ENCODE measurements at regions not wholly inside any gene's neighbourhood (a gene's known extent, or its start where the extent isn't known, plus 50 kb on each side); places are given as distances from the start of the nearest gene placed in this dataset.

- Histone ChIP-seq H3K4me3 (ENCODE audit: low read length) (no peak overlapping the region), H3F3A (ENCODE audit: control insufficient read depth, insufficient read depth) (no peaks in the 10 kb centered on the region), H3K9me2 (replicated peaks; ENCODE audit: control insufficient read depth, low read length) (no peaks in the 10 kb centered on the region), H3K27me3 (ENCODE audit: control insufficient read depth, low read length) (peaks cover 4% of the 10 kb centered on the region; the same call in 1 of the 2 replicates), H3K4me2 (ENCODE audit: low read length) (no peak overlapping the region), H3K4me1 (ENCODE audit: control insufficient read depth, low read length) (peaks cover 21% of the 10 kb centered on the region), H3K36me3 (ENCODE audit: control insufficient read depth, low read length) (no peaks in the 10 kb centered on the region), H3K27ac (ENCODE audit: low read depth, low read length) (no peak overlapping the region), H4K20me1 (ENCODE audit: control insufficient read depth, insufficient read depth, low read depth, low read length) (peaks cover 6% of the 10 kb centered on the region; the same call in 1 of the 2 replicates), H3K9me3 (ENCODE audit: control insufficient read depth, insufficient read depth, low read length) (no peaks in the 10 kb centered on the region), H3K79me2 (ENCODE audit: control insufficient read depth, low read length) (no peaks in the 10 kb centered on the region)
- TF ChIP-seq CTCF (IDR thresholded peaks at IDR 0.05; ENCODE audit: low read depth, low read length, poor library complexity, severe bottlenecking) (no peak), EZH2phosphoT487 (IDR thresholded peaks at IDR 0.05; ENCODE audit: borderline replicate concordance, low read length) (no peak)
Measured at GRCh38 chr22:48846200-48846599, 981.5 kb downstream of the BRD1 start.

GRCh38 chr22:48845356-48845936, 982.2 kb downstream of the BRD1 start:
- peaks cover 6% of the 10 kb centered on the region; the same call in 1 of the 2 replicates for H4K20me1 ChIP-seq (ENCODE audit: control insufficient read depth, insufficient read depth, low read depth, low read length)
- H3K4me2 ChIP-seq (ENCODE audit: low read length), result no peak overlapping the region
- H3K9me3 ChIP-seq (ENCODE audit: control insufficient read depth, insufficient read depth, low read length), result no peaks in the 10 kb centered on the region
- no peaks in the 10 kb centered on the region for H3F3A ChIP-seq (ENCODE audit: control insufficient read depth, insufficient read depth)
- no peaks in the 10 kb centered on the region for H3K36me3 ChIP-seq (ENCODE audit: control insufficient read depth, low read length)
- H3K27me3 ChIP-seq (ENCODE audit: control insufficient read depth, low read length), result peaks cover 4% of the 10 kb centered on the region; the same call in 1 of the 2 replicates
- no peaks in the 10 kb centered on the region for H3K9me2 ChIP-seq (replicated peaks; ENCODE audit: control insufficient read depth, low read length)
- TF ChIP-seq EZH2phosphoT487 (IDR thresholded peaks at IDR 0.05; ENCODE audit: borderline replicate concordance, low read length) (no peak), CTCF (IDR thresholded peaks at IDR 0.05; ENCODE audit: low read depth, low read length, poor library complexity, severe bottlenecking) (no peak)
- H3K4me3 ChIP-seq (ENCODE audit: low read length), result no peak overlapping the region
- H3K27ac ChIP-seq (ENCODE audit: low read depth, low read length), result no peak overlapping the region
- H3K4me1 ChIP-seq (ENCODE audit: control insufficient read depth, low read length), result peaks cover 27% of the 10 kb centered on the region
- H3K79me2 ChIP-seq (ENCODE audit: control insufficient read depth, low read length), result no peaks in the 10 kb centered on the region

- no peak overlapping the region for H3K4me2 ChIP-seq (ENCODE audit: low read length)
- peaks cover 8% of the 10 kb centered on the region for H3K27me3 ChIP-seq (ENCODE audit: control insufficient read depth, low read length)
Measured at GRCh38 chr22:48844056-48844675, 983.5 kb downstream of the BRD1 start.

More at GRCh38 chr22:48844056-48844675, 983.5 kb downstream of the BRD1 start:
- no peak overlapping the region for H3K4me3 ChIP-seq (ENCODE audit: low read length)
- no peaks in the 10 kb centered on the region for H3F3A ChIP-seq (ENCODE audit: control insufficient read depth, insufficient read depth)
- H3K36me3 ChIP-seq (ENCODE audit: control insufficient read depth, low read length), result no peaks in the 10 kb centered on the region
- no peaks in the 10 kb centered on the region for H3K79me2 ChIP-seq (ENCODE audit: control insufficient read depth, low read length)
- H3K9me2 ChIP-seq (replicated peaks; ENCODE audit: control insufficient read depth, low read length), result no peaks in the 10 kb centered on the region
- peaks cover 6% of the 10 kb centered on the region; the same call in 1 of the 2 replicates for H4K20me1 ChIP-seq (ENCODE audit: control insufficient read depth, insufficient read depth, low read depth, low read length)
- no peak overlapping the region for H3K27ac ChIP-seq (ENCODE audit: low read depth, low read length)
- no peaks in the 10 kb centered on the region for H3K9me3 ChIP-seq (ENCODE audit: control insufficient read depth, insufficient read depth, low read length)
- TF ChIP-seq CTCF (IDR thresholded peaks at IDR 0.05; ENCODE audit: low read depth, low read length, poor library complexity, severe bottlenecking), result no peak
- TF ChIP-seq EZH2phosphoT487 (IDR thresholded peaks at IDR 0.05; ENCODE audit: borderline replicate concordance, low read length), result no peak
- peaks cover 29% of the 10 kb centered on the region for H3K4me1 ChIP-seq (ENCODE audit: control insufficient read depth, low read length)
